Neural cell (in vitro differentiated cells): ENCODE measurements at regions not wholly inside any gene's neighbourhood (a gene's known extent, or its start where the extent isn't known, plus 50 kb on each side); places are given as distances from the start of the nearest gene placed in this dataset.

Experiments used
- H2AFZ ChIP-seq: fragments of 200-600, 300-800 bp; sonication (generic), shearing (Covaris generic); 2 replicates; pipeline ENCODE4 v1.6.0; 2014; ENCODE audit warnings: low read depth, mild to moderate bottlenecking, antibody characterized with exemption, low read length, moderate library complexity
- H3F3A ChIP-seq: fragments of 200-600 bp; shearing (Covaris generic); 2 replicates; pipeline ENCODE4 v1.6.1; 2016; ENCODE audit warnings: mild to moderate bottlenecking, moderate library complexity, mixed read lengths, antibody characterized with exemption, low read length; ENCODE audit not compliant: insufficient read depth, poor library complexity, severe bottlenecking
- H3K27ac ChIP-seq: fragments of 200-600, 300-800 bp; sonication (generic), shearing (Covaris generic); 2 replicates; pipeline ENCODE4 v1.5.1; 2014; ENCODE audit warnings: mild to moderate bottlenecking, low read length, moderate library complexity
- H3K27me3 ChIP-seq: fragments of 300-800, 200-600 bp; sonication (generic), shearing (Covaris generic); 2 replicates; pipeline ENCODE4 v1.6.0; 2014; ENCODE audit warnings: mild to moderate bottlenecking, low read depth, low read length, moderate library complexity; ENCODE audit not compliant: insufficient read depth
- H3K36me3 ChIP-seq: fragments of 300-800, 200-600 bp; sonication (generic), shearing (Covaris generic); 2 replicates; pipeline ENCODE4 v1.5.1; 2014; ENCODE audit warnings: mild to moderate bottlenecking, antibody characterized with exemption, low read length, moderate library complexity; ENCODE audit not compliant: insufficient read depth
- H3K4me2 ChIP-seq: fragments of 300-800, 200-600 bp; sonication (generic), shearing (Covaris generic); 2 replicates; pipeline ENCODE4 v1.6.0; 2014; ENCODE audit warnings: mild to moderate bottlenecking, low read length
- H3K4me3 ChIP-seq: fragments of 300-800, 200-600 bp; sonication (generic), shearing (Covaris generic); 2 replicates; pipeline ENCODE4 v1.5.1; 2014; ENCODE audit warnings: mild to moderate bottlenecking, low read length, moderate library complexity
- H3K79me2 ChIP-seq: fragments of 200-600 bp; shearing (Covaris generic); replicated peaks from 2 replicates; pipeline ENCODE4 v1.6.0; 2014; ENCODE audit warnings: mild to moderate bottlenecking, low read length, moderate library complexity; ENCODE audit not compliant: insufficient read depth
- H3K9ac ChIP-seq: fragments of 300-800, 200-600 bp; sonication (generic), shearing (Covaris generic); 2 replicates; pipeline ENCODE4 v1.6.1; 2016; ENCODE audit warnings: mild to moderate bottlenecking, low read length, mixed read lengths
- H3K9me2 ChIP-seq: fragments of 200-600 bp; shearing (Covaris generic); 2 replicates; pipeline ENCODE4 v1.6.1; 2016; ENCODE audit warnings: mild to moderate bottlenecking, low read length, mixed read lengths; ENCODE audit not compliant: insufficient read depth
- H3K9me3 ChIP-seq: fragments of 200-600, 300-800 bp; sonication (generic), shearing (Covaris generic); 2 replicates; pipeline ENCODE4 v1.6.1; 2016; ENCODE audit warnings: mild to moderate bottlenecking, mixed run types, low read length, moderate library complexity, mixed read lengths
- H4K20me1 ChIP-seq: fragments of 200-600 bp; shearing (Covaris generic); 2 replicates; pipeline ENCODE4 v1.6.1; 2016; ENCODE audit warnings: mild to moderate bottlenecking, mixed run types; ENCODE audit not compliant: insufficient read depth
- EP300 ChIP-seq: fragments of 450-650 bp; conservative IDR thresholded peaks from 2 replicates; pipeline ENCODE4 v1.6.1; 2014; ENCODE audit warnings: antibody characterized with exemption, mild to moderate bottlenecking, moderate library complexity; ENCODE audit not compliant: poor library complexity, severe bottlenecking
- EZH2 ChIP-seq: fragments of 200-600, 300-800 bp; shearing (Covaris generic), sonication (generic); IDR thresholded peaks from 2 replicates; pipeline ENCODE4 v1.6.1; 2014; ENCODE audit warnings: antibody characterized with exemption, low read length, borderline replicate concordance, mild to moderate bottlenecking; ENCODE audit not compliant: insufficient read depth, poor library complexity, severe bottlenecking
- MXI1 ChIP-seq: fragments of 450-650 bp; conservative IDR thresholded peaks from 2 replicates; pipeline ENCODE4 v1.6.1; 2014; ENCODE audit warnings: antibody characterized with exemption, mild to moderate bottlenecking; ENCODE audit not compliant: poor library complexity, severe bottlenecking
- POLR2AphosphoS5 ChIP-seq: IDR thresholded peaks from 2 replicates; pipeline ENCODE4 v1.6.1; 2012
- RAD21 ChIP-seq: fragments of 450-650 bp; conservative IDR thresholded peaks from 2 replicates; pipeline ENCODE4 v1.6.1; 2014; ENCODE audit warnings: antibody characterized with exemption, mild to moderate bottlenecking, moderate library complexity
- SMC3 ChIP-seq: fragments of 450-650 bp; conservative IDR thresholded peaks from 2 replicates; pipeline ENCODE4 v1.6.1; 2014; ENCODE audit warnings: antibody characterized with exemption, mild to moderate bottlenecking, moderate library complexity; ENCODE audit not compliant: poor library complexity
- TAF1 ChIP-seq: IDR thresholded peaks from 2 replicates; pipeline ENCODE4 v1.6.1; 2012; ENCODE audit warnings: low read depth
- TF ChIP-seq, protein P1 (sequence below): IDR thresholded peaks from 2 replicates; pipeline ENCODE4 v1.6.1; 2012; ENCODE audit warnings: borderline replicate concordance
- TF ChIP-seq, protein P2 (sequence below): fragments of 450-650 bp; IDR thresholded peaks from 2 replicates; pipeline ENCODE4 v1.5.1; 2014; ENCODE audit warnings: antibody characterized with exemption, mild to moderate bottlenecking, moderate library complexity; ENCODE audit not compliant: poor library complexity, severe bottlenecking

GRCh38 chr3:147267434-147267833 is 138.9 kb downstream of the ZIC4 start:
- Histone ChIP-seq H3K79me2 (no peaks in the 10 kb centered on the region), H3K9ac (no peak overlapping the region), H3F3A (no peaks in the 10 kb centered on the region), H3K27ac (no peak overlapping the region), H3K27me3 (no peaks in the 10 kb centered on the region), H3K9me2 (no peaks in the 10 kb centered on the region), H2AFZ (no peak overlapping the region), H3K9me3 (no peaks in the 10 kb centered on the region), H4K20me1 (no peaks in the 10 kb centered on the region), H3K4me3 (no peak overlapping the region), H3K36me3 (no peaks in the 10 kb centered on the region), H3K4me2 (no peak overlapping the region)
- TF ChIP-seq POLR2AphosphoS5 = no peak
- no peak for TF ChIP-seq SMC3
- TF ChIP-seq EP300 = no peak
- TF ChIP-seq, protein P1, sequence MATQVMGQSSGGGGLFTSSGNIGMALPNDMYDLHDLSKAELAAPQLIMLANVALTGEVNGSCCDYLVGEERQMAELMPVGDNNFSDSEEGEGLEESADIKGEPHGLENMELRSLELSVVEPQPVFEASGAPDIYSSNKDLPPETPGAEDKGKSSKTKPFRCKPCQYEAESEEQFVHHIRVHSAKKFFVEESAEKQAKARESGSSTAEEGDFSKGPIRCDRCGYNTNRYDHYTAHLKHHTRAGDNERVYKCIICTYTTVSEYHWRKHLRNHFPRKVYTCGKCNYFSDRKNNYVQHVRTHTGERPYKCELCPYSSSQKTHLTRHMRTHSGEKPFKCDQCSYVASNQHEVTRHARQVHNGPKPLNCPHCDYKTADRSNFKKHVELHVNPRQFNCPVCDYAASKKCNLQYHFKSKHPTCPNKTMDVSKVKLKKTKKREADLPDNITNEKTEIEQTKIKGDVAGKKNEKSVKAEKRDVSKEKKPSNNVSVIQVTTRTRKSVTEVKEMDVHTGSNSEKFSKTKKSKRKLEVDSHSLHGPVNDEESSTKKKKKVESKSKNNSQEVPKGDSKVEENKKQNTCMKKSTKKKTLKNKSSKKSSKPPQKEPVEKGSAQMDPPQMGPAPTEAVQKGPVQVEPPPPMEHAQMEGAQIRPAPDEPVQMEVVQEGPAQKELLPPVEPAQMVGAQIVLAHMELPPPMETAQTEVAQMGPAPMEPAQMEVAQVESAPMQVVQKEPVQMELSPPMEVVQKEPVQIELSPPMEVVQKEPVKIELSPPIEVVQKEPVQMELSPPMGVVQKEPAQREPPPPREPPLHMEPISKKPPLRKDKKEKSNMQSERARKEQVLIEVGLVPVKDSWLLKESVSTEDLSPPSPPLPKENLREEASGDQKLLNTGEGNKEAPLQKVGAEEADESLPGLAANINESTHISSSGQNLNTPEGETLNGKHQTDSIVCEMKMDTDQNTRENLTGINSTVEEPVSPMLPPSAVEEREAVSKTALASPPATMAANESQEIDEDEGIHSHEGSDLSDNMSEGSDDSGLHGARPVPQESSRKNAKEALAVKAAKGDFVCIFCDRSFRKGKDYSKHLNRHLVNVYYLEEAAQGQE = no peak
- no peak for TF ChIP-seq EZH2

DNA sequence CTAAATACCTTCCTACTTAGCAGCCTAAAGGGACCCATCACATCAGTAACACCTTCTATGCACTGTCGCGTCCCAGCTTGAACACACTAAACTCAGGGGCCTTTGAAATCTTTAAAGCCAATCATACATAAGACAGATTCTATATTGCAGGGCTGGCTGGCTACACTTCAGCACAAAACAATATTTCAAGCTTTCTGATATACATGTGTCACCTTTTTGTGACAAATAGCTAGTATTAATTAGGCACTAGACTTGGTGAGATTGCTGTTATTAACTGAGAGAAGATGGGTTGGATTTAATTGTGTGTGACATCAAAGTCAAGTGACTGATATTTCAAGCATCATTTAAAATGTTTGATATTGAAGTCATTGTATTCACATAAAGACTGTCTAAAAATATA is 148.4 kb downstream of the ZIC4 start:
- Histone ChIP-seq H3K27me3 (no peaks in the 10 kb centered on the region), H3K79me2 (no peaks in the 10 kb centered on the region), H3K27ac (peak overlapping the region; percentile 11), H3K4me2 (peak overlapping the region; percentile 13), H3K4me3 (no peak overlapping the region), H3K9me2 (no peaks in the 10 kb centered on the region), H2AFZ (no peak overlapping the region), H3K36me3 (no peaks in the 10 kb centered on the region), H3K9ac (no peak overlapping the region), H3K9me3 (no peaks in the 10 kb centered on the region), H3F3A (peaks cover 5% of the 10 kb centered on the region), H4K20me1 (no peaks in the 10 kb centered on the region)
- TF ChIP-seq, protein P2, sequence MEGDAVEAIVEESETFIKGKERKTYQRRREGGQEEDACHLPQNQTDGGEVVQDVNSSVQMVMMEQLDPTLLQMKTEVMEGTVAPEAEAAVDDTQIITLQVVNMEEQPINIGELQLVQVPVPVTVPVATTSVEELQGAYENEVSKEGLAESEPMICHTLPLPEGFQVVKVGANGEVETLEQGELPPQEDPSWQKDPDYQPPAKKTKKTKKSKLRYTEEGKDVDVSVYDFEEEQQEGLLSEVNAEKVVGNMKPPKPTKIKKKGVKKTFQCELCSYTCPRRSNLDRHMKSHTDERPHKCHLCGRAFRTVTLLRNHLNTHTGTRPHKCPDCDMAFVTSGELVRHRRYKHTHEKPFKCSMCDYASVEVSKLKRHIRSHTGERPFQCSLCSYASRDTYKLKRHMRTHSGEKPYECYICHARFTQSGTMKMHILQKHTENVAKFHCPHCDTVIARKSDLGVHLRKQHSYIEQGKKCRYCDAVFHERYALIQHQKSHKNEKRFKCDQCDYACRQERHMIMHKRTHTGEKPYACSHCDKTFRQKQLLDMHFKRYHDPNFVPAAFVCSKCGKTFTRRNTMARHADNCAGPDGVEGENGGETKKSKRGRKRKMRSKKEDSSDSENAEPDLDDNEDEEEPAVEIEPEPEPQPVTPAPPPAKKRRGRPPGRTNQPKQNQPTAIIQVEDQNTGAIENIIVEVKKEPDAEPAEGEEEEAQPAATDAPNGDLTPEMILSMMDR = no peak
- TF ChIP-seq EP300 = peak; percentile 85
- no peak for TF ChIP-seq TAF1
- peak; percentile 71 for TF ChIP-seq POLR2AphosphoS5
- TF ChIP-seq MXI1 = no peak

DNA sequence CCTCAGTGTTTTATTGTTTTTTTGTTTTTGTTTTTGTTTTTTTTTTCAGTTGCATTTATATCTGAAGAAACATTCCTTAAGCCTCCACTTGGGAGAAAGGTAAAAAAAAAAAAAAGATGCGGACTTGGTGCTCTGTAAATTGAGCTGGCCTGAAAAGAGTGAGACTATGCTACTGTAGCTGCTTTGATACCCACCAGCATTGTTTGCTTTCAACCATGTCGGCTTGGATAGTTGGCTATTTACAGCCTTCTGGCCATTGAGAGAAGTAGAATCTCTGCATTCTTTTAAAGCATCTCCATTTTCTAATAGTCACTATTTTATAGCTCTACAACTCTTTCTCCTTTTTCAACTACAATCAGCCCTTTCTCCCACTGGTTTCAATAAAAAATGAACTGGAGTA is 149.6 kb downstream of the ZIC4 start:
- TF ChIP-seq, protein P1 = no peak
- TF ChIP-seq EP300 (no peak), SMC3 (no peak), RAD21 (no peak), MXI1 (no peak), EZH2 (no peak), TAF1 (no peak), POLR2AphosphoS5 (no peak)
- TF ChIP-seq, protein P2 = no peak
- no peaks in the 10 kb centered on the region for H4K20me1 ChIP-seq
- H3K36me3 ChIP-seq = no peaks in the 10 kb centered on the region
- no peak overlapping the region for H2AFZ ChIP-seq
- no peak overlapping the region for H3K4me3 ChIP-seq
- no peak overlapping the region for H3K4me2 ChIP-seq
- no peaks in the 10 kb centered on the region for H3K9me2 ChIP-seq
- H3K79me2 ChIP-seq = no peaks in the 10 kb centered on the region
- no peak overlapping the region for H3K9ac ChIP-seq
- H3K9me3 ChIP-seq = no peaks in the 10 kb centered on the region
- no peaks in the 10 kb centered on the region for H3K27me3 ChIP-seq
- H3K27ac ChIP-seq = no peak overlapping the region
- H3F3A ChIP-seq = peaks cover 5% of the 10 kb centered on the region
